Cardiac fibroblast (primary cell): ENCODE measurements at regions not wholly inside any gene's neighbourhood (a gene's known extent, or its start where the extent isn't known, plus 50 kb on each side); places are given as distances from the start of the nearest gene placed in this dataset.

ENCODE experiments used
- DNase-seq, 2 donors: peaks; one replicate each; pipeline versions ENCODE4 v3.0.0 to v3.0.0-alpha.2; 2010; ENCODE audit warnings: low read depth in 2 of 2
- H3K4me3 ChIP-seq, 2 donors: replicated peaks in 1 of 2; 1 replicate in 1 of 2; 2 replicates in 1 of 2; pipeline ENCODE4 v1.5.1; 2011; ENCODE audit warnings: low read depth in 2 of 2, low read length in 2 of 2, mild to moderate bottlenecking in 2 of 2, moderate library complexity in 1 of 2
- TF ChIP-seq, protein P1 (sequence below): IDR thresholded peaks from one replicate; pipeline ENCODE4 v1.5.1; 2011; ENCODE audit warnings: low read depth, mild to moderate bottlenecking, low read length, inconsistent platforms

DNA sequence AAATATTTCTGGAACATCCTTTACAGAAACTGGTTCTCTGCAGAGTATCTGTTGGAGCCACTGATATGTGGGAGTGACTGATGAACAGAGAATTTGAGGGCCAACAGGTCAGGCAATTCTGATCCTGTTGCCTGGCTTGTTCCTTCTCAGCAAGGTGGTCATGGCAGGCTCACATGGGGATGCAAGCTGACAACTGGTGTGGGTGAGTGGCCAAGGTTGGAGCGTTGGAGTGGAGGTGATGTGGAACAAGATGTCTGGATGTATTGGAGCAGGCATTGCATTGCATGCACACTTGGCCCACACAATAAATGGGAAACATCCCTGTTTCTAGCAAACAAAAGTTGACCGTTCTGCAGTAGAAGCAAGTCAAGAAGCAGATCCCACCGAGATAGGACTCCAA lies 380.7 kb downstream of the ZNF536 start:
- DNase-seq: no peak
- TF ChIP-seq, protein P1, sequence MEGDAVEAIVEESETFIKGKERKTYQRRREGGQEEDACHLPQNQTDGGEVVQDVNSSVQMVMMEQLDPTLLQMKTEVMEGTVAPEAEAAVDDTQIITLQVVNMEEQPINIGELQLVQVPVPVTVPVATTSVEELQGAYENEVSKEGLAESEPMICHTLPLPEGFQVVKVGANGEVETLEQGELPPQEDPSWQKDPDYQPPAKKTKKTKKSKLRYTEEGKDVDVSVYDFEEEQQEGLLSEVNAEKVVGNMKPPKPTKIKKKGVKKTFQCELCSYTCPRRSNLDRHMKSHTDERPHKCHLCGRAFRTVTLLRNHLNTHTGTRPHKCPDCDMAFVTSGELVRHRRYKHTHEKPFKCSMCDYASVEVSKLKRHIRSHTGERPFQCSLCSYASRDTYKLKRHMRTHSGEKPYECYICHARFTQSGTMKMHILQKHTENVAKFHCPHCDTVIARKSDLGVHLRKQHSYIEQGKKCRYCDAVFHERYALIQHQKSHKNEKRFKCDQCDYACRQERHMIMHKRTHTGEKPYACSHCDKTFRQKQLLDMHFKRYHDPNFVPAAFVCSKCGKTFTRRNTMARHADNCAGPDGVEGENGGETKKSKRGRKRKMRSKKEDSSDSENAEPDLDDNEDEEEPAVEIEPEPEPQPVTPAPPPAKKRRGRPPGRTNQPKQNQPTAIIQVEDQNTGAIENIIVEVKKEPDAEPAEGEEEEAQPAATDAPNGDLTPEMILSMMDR: no peak
- no peak overlapping the region for H3K4me3 ChIP-seq

- H3K4me3 ChIP-seq: no peak overlapping the region
- no peak for DNase-seq
- TF ChIP-seq, protein P1: no peak
Observed at GRCh38 chr19:30752201-30752600, 380.0 kb downstream of the ZNF536 start.

GRCh38 chr19:30745476-30745985 lies 373.3 kb downstream of the ZNF536 start:
- TF ChIP-seq, protein P1: no peak
- no peak overlapping the region for H3K4me3 ChIP-seq
- DNase-seq: no peak

- TF ChIP-seq, protein P1: no peak
Observed at GRCh38 chr19:30744741-30745475, 372.7 kb downstream of the ZNF536 start.

DNA sequence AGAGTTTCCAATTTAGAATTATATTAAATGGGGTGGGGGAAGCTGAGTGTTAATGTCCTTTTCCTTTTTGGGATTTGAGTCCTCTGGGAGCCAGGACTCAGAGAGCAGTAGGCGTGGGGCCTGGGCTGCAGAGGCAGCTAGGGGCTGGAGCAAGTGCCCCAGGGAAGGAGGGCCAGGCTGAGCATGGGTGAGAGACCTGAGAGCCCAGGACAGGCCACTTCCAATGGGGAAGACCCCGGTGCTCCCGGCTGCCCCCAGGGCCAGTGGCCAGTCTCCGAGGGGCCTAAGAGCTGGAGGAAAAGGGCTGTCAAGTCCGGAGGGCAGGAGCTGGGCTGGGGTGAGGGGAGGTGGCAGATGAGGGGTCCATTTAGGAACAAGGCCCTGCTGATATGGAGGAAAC lies 371.5 kb downstream of the ZNF536 start:
- no peak overlapping the region for H3K4me3 ChIP-seq
- no peak for DNase-seq
- TF ChIP-seq, protein P1: no peak

More at GRCh38 chr19:30744741-30745475, 372.7 kb downstream of the ZNF536 start:
- no peak overlapping the region for H3K4me3 ChIP-seq
- DNase-seq: no peak

- TF ChIP-seq, protein P1: no peak
- no peak for DNase-seq
- no peak overlapping the region for H3K4me3 ChIP-seq
Observed at GRCh38 chr19:30743011-30743410, 370.8 kb downstream of the ZNF536 start.

GRCh38 chr19:30742406-30742938 lies 370.3 kb downstream of the ZNF536 start:
- TF ChIP-seq, protein P1: no peak
- DNase-seq: no peak
- no peak overlapping the region for H3K4me3 ChIP-seq
